HuH-7 (cell line): ENCODE measurements at regions not wholly inside any gene's neighbourhood (a gene's known extent, or its start where the extent isn't known, plus 50 kb on each side); places are given as distances from the start of the nearest gene placed in this dataset.

Experiments
- DNase-seq: peaks from one replicate; pipeline ENCODE4 v3.0.0; 2011; ENCODE audit warnings: low spot score

DNA sequence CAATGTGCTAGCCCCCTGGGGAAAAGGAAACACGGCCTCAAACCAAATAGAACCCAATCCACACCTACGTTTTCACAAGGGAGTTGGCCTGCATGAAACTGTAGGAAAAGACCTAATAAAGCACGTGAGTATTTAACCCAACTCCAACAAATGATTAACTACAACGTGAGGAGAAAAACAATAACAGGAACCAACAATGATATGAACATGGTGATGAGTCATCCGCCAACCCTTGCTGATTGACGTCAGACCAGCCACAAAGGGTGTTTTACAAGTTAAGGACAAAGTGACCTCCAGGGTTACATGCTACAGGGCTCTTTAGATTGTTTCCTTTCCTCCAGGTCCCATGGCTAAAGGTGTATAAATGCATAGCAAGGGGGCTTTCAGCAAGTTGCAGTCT is 460.5 kb downstream of the COG6 start:
- peak; percentile 22 for DNase-seq

DNA sequence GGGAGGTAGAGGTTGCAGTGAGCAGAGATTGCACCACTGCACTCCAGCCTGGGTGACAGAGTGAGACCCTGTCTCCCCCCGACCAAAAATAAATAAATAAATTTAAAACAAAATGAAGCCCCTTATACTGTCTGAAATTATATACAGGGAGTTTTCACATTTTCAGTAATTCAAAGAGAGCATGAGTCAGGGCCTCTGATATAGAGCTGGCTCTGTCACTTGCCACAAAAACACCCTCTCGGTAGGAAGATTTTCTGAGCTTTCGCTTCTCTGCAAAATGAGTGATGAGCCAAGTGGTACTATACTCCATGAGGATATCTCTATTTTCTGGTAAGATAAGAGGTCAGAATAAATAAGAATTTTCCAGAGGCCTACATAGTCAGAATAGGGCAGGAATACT is 462.9 kb downstream of the COG6 start:
- DNase-seq: no peak

DNA sequence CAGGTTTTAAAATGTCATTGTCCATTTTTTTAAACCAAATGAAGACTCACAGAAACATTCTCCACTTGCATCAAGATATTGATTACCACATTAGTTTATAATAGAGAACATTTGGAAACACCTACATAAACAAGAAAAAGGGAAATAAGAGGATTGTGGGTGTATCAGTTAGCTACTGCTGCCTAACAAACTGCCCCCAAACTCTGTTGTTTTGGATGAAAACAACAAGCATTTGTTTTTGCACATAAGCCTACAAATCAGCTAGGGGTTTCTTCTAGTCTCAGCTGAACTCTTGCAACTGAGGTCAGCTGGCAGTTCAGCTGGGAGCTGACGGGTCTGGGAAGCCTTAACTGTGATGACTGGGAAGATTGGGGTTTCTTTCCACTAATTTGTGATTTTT is 464.4 kb downstream of the COG6 start:
- DNase-seq: no peak

DNA sequence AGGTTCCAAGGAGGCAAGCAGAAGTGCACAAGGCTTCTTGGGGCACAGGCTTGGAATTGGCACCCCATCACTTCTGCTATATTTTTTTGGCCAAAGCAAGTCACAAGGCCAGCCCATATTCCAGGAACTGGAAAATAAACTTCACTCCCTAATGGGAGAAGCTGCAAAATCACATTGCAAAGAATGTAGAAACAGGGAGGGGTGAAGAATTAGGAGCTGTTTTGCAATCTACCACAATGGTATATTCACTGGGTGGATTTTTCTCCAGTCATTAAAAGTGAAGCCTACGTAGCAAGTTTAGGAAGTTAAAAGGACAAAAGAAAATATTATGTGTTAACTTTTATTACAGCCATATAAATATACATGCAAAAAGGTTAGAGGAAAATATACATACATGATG is 464.8 kb downstream of the COG6 start:
- no peak for DNase-seq

DNA sequence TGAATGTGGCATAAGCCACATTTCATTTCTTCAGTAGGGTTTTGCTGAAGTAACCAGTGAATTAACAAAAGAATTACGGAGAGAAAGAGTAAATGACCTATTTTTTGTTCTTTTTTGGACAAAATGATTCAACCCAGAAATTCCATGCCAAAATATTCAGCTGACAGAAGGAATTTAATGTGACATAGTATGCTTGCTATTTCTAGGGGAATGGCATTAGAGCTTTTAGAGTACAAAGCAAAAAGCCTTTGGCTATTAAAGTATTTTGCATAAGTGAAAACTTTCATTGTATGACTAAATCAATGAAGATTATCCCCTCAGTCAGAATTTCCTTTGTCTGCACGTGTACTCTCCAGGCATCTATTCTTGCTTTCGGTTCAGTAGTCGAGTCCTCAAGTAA is 465.3 kb downstream of the COG6 start:
- DNase-seq: no peak

DNA sequence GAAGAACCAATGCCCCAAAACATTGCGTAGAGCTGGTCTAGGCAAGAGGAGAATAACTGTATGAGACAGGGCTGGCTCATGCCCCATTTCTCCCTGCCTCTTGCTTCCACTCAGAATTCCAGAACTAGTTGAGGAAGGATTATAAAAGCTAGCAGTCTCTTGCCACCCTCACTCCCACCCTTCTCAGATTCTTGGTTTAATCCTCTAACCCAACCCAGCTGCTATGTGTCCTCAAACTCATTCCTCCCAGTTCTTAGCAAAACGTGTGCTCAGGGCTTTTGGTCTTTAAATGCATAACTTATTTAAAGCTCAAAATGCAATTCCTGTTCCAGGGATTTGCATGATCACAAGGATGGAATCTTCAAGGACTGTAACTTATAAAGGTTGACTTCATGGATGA is 466.3 kb downstream of the COG6 start:
- no peak for DNase-seq

DNA sequence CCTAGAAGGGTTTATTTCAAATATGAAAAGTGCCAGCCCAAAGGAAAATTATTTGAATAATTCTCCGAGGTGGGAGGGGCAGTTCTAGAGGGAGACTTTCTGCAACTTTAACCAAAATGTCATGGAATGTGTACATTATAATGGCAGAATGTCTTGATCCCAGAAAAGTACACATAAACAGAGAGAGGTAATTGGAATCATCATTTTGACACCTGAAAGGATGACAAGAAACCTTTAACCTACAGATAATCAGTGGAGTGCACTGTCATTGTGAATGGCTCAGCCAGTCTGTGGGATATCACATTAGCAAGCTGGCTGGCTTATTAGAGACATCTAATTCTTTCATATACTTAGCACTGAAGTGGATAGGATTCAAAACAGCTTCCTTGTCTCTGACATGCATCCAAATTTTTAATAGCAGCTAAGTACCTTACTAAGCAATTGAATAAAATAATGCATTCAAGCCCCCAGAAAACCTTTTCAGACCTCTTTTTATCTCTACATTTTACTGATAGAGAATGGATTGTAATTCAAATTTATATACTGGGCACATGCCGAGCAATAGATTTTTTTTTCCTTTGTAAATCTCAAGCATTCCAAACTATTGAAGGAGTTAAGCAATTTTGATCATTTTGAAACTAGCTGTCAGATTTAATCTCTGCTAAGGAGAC is 468.6 kb downstream of the COG6 start:
- DNase-seq: no peak

DNA sequence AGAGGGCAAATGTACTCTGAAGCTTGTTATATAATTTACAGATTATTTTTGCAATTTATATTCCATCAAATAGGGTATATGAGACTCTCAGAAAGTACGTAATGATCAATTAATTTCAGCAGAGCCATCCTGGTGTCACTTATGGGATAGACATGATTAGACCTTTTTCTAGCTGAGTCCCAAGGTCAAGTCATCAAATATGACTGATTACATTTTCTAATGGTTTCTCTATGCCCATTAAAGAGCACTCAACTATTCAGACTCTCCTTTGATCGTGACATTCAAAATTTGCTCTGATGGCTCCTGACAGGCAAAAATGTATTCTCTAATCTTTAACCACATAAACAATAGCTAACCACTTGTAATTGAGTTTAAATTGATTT is 469.2 kb downstream of the COG6 start:
- DNase-seq: no peak

DNA sequence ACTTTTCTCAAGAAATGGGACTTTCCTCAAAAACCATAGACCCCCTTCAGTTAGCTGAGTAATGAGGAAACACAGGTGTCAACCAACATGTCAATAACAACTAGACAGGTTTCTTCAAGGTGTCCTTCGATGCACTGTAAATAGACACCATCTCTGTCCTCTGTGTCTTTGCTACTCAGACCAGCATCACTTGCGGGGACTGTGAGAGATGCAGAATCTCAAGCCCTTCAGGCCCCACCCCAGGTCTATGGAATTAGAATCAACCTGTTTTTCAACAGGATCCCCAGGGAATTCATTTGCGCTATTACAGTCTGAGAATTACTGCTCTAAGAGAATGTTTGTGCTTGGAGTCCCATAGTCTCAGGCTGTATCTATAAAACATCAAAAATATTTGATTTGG is 469.9 kb downstream of the COG6 start:
- DNase-seq: no peak

DNA sequence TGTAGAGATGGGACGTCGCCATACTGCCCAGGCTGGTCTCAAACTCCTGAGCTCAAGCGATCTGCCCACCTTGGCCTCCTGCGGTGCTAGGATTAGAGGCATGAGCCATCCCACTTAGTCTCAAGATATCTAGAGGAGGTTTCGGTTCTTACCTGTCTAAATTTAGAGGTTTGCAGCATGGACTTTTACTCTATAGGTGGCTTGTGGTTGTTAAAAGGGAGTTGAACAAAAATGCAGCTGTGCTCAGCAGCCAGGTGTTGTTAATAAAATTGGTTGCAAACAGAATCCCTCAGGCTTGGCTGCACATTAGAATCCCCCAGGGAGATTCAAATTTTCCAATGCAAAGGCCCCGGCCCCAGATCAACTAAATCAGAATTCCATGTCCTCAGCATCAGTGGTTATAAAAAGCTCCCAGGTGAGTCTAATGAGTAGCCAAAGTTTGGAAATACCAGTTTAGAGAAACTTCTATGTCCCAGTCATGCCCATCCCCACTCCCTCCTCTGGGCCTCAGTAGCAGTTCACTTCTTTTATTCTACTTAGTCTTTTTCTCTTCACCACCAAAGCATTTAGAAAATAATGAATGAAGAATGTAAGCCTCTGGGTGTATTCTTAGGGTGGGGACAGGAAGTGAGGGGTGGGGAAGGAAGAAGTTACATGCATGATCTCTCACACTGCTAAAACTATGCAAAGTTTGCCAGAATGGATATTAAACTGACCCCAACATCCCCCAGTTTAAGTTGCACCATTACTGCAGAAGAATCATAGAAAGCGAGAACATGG is 471.0 kb downstream of the COG6 start:
- no peak for DNase-seq

DNA sequence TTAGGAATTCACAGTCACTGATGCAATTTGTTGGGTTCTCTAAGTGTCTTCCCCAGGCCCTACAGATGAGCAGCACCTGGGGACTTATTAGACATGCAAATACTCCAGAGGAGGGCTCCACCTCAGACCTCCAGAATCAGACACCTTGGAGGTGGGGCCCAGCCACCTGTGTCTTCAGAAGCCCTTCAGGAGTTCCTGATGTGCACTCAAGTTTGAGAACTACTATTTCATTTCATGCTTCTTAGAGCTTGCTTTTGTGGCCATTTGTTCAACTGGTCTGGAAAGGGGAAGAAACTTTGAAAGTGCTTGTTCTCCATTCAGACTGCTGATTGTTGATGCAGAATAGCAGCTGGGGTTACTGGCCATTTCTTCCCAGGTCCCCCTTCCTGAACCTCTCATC is 472.0 kb downstream of the COG6 start:
- no peak for DNase-seq

DNA sequence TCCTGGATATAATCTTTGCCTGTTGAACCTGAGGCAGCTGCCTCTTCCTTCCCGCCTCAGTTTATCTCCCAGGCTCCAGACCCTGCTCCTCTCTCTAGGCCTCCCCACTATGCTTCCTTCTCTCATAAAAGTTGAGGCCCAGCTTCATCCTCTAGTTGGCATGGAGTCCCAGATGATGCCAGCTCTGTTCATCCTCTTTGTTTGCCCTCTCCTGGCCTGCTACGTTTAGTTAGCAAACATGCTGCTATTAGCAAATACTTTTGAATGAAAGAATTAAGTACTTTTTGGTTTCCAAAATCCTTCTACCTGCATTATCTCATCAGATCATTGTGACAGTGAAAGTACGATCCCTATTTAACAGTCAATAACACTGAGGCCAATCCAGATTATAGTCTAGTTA is 472.5 kb downstream of the COG6 start:
- DNase-seq: no peak

DNA sequence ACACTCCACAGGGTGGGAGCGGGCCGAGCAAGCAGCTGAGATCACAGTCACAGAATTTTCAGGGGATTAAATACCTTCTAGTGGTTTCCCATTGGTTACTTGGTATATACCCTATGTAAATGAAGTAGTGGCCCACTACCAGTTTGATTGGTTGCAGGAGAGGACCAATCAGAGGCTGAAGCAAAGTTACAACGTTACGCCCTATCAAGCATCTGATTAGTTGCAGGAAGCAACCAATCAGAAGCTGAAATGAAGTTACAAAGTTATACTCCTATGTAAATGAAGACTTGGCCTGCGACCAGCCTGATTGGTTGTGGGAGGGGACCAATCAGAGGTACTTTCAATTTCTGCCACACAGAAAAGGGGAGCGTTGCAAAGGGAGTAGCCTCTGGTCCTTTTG is 474.0 kb downstream of the COG6 start:
- no peak for DNase-seq

DNA sequence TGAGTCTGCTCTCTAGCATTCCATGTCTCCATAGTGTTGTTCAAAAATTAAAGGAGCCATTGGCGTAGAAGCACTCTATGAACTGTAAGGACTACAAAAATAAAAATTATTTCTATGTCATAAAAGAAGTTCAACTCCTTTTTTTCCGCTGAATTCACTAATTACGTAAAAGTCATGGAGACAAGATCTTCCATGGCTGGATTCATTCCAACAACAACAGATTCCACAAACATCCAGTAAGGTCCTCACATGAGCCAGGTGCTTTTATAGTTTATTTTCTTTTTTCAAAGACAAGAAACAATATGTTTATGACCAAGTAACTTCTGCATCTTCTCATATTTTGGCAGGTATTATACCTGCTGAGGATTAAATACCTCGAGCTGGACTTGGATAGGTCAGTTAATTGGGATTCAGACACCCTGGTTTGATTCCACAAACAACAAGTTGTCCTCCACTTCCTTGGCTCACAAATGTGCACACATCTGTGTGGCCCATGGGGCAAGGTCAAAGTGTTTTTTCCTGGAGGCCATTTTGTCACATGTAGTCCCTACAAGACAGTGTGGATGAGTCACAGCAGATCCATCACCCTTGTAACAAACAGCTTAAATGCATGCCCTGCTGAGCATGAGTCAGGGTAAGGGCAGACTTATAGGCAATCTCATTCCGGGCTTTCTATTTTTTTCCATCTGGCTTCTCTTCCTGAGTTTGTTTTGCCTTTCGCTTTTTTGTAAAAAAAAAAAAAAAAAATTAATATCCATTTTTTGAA is 475.6 kb downstream of the COG6 start:
- DNase-seq: no peak

DNA sequence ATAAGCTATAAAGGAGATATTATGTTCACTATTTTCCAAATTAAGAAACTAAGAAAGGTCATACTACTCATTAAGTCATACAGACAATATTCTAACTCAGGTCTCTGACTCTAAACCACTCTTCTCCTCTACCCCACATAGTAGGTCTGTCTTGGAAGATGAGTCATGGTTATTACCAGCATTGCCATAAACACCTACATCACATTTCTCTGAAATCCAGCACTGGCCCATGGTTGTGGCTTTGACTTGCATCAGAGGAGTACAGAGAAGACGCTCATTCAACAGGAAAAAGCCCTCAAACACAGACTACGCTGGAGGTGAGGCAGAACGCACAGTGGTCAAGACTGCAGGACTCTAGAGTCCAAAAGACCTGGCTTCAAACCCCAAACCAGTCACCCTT is 476.8 kb downstream of the COG6 start:
- DNase-seq: no peak

DNA sequence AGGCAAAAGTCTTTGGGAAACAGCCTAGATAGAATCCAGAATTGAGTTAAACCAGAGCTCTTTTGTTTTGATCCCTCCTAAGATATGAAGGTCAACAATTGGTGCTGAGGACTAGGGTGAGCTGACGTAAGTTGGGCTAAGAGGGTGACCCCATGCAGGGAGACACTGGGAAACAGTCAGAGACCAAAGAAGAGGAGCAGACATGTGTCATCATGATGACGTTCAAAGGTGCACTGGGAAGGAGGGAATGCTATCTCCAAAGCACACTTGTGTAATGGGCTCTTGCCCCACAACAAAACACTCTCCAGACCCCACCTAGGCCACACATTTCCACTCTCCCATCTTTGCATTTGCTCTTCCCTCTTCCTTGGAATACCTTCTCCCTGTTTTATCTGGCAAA is 481.4 kb downstream of the COG6 start:
- DNase-seq: no peak

DNA sequence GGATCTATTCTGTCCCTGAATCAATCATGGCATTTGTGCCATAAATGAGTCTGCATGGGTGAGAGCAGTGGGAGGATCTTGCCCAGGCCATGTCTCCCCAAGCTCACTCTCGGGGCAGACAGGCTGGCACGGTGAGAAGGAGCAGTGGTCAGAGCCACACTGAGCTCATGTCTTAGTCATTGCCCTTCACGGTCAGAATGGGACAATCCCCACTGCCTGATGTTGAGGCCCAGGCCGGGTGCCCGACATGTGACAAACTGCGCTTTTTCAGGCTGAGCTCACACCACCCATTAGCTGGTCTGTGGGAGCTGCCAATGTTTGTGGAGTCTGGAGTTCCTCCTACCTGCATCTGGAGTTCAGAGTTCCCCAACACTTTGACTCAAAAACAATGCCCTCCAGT is 481.9 kb downstream of the COG6 start:
- DNase-seq: no peak

DNA sequence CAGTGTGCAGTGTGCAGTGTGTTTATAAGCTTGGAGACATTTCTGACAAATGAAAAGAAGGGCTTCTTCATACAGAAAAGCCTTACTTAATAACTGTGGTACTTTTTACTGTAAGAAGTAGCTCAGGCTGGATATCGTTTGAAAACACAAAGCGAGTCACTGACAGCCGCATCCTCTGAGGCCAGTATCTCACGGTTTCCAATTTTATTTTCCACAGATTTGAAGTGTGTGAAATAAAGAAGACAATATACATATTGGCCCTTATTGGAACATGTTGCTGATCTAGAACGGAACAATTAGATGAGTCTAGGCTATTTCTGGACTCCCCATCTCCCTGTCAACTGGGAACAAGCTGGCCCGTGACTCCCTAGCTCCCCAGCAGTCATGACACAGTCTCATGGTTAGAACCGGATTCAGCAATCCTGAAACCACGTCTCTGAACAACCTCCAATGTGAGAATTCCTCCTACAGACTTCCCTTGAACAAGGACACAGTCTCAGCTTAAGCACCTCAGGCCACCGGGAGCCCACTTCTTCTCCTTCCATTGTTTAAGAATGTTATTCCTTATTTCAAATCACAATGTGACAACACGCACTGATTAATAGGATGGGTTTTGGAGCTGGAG is 484.5 kb downstream of the COG6 start:
- DNase-seq: no peak

DNA sequence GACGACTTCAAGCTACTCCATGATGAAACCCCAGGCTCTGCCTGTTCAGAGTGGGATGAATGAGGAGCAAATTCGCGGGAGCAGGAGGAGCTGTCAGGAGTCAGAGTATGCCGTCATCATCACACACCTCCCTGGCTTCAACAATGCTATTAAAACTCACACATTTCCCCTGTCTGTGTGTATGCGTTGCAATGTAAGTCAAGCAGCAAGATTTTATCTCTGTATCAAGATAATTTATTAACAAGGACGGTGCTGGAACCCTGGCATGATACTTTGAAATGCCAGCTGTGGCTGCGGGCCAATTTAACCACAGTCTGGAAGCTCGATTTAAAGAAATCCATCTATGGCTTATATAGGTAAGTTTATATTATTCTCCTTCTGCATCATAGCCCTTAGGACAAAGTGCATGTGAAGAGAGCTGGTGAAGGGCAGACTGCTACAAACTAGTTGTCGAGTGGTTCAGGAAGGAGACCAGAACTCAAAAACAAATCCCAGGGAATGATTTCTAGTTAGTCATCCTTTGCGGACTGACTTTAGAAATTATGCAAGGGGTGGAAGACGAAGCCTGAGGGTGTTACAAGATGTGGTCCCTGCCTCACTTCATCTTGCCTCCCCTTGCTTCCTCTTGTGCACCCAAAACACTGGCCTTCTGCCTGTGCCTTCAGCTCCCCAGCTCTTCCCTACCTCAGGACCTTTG is 486.5 kb downstream of the COG6 start:
- no peak for DNase-seq

DNA sequence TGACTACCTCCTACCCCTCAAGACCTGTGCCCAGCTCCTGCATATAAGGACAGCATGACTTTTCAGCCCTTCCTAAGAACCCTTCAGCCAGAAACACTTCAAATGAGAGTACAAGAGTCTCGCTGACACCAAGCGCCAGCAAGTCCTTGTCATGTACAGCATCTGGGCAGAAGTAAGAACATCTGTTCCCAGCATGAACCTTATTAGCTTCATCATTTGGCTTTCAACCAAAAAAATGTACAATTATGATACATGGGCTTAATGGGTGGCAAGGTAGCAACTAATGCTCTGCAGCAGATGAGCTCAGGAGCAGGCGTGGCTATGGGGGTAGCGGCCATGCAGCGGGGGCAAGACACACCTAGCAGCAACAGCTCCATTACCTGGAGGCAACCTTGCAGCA is 487.6 kb downstream of the COG6 start:
- no peak for DNase-seq

DNA sequence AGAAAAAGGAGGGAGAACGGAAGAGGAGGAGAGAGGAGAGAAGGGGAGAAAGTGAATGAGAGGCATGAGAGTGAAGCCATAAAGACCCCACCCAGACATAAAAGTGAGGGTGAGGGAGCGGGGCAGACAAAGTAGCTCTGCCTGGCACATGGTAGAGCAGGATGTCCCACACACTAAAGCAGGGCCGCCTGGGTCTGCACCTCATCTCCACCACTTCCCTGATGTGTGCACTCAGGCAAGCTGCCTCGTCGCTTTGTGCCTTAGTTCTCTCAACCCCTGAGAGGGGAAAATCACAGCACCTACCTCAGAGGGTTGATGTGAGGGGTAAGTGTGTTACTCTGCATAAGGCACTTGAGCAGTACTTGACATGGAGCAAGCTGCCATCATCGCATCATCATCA is 488.1 kb downstream of the COG6 start:
- DNase-seq: no peak

DNA sequence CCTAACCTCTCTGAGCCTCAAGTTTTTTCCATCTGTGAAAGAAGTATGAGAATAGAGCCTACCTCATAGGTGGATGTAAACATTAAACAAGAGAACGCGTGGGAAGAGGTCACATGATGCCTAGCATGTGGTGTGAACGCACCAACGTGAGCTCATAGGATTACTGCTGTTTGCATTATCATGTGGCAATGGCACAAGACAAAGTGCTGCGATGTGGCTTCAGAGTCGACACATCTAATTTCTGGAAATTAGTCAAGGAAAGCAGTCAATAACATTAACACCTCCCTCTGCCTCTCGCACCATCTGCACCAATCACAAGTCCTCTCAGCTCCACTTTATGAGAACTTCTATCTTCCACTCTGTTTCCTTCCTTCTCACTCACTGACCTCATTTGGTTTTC is 489.7 kb downstream of the COG6 start:
- DNase-seq: no peak
